GM12801 (cell line): ENCODE measurements at regions not wholly inside any gene's neighbourhood (a gene's known extent, or its start where the extent isn't known, plus 50 kb on each side); places are given as distances from the start of the nearest gene placed in this dataset.

ENCODE experiments used
- TF ChIP-seq, protein P1 (sequence below): IDR thresholded peaks from one replicate; pipeline ENCODE4 v1.5.1; 2011; ENCODE audit warnings: control low read depth; ENCODE audit not compliant: insufficient read length; ENCODE audit errors: extremely low read depth

DNA sequence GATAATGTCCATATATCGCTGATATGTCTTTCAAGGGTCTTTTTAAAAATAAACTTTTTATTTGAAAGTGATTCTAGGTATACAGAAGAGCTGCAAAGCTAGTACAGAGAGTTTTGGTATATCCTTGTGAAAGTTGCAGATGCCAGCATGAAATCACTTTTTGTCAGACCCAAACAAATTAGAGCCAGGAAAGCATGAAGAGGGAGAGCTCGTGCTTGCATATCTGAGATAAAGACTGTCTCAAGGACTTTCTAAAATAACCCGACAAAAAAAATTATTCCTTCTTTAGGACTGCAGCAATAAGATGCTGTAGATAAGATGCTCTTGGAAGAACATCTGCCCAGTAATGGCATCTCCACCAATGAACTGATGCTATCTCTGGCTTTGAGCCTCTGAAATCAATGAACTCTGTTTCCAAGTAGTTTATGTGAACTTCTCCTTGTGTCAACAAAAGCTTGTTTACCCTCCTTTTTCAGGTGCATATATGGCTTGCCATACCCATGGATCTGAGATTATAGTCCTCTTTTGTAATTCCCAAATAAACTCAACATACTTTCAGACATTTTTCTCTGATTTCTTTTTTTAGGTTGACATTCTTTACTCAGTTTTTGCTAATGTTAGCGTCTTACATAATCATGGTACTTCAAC is 774.6 kb upstream of the FAM98A start:
- TF ChIP-seq, protein P1, sequence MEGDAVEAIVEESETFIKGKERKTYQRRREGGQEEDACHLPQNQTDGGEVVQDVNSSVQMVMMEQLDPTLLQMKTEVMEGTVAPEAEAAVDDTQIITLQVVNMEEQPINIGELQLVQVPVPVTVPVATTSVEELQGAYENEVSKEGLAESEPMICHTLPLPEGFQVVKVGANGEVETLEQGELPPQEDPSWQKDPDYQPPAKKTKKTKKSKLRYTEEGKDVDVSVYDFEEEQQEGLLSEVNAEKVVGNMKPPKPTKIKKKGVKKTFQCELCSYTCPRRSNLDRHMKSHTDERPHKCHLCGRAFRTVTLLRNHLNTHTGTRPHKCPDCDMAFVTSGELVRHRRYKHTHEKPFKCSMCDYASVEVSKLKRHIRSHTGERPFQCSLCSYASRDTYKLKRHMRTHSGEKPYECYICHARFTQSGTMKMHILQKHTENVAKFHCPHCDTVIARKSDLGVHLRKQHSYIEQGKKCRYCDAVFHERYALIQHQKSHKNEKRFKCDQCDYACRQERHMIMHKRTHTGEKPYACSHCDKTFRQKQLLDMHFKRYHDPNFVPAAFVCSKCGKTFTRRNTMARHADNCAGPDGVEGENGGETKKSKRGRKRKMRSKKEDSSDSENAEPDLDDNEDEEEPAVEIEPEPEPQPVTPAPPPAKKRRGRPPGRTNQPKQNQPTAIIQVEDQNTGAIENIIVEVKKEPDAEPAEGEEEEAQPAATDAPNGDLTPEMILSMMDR, result no peak

DNA sequence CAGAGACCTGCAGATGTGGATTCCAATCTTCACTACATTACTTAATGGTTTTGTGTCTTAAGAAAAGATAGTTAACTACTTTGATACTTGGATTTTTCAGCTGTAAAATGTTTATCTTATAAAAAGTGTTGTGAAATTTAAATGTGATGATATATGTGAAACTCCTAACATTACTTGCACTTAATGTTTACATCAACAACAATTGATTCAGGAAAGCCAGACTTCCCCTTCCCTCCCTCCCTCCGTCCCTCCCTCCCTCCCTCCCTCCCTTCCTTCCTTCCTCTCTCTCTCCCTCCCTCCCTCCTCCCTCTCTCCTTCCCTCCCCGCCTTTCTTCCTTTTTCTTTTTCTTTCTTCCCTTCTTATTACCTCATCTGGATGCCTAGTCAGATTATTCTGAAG is 773.9 kb upstream of the FAM98A start:
- TF ChIP-seq, protein P1, result no peak

DNA sequence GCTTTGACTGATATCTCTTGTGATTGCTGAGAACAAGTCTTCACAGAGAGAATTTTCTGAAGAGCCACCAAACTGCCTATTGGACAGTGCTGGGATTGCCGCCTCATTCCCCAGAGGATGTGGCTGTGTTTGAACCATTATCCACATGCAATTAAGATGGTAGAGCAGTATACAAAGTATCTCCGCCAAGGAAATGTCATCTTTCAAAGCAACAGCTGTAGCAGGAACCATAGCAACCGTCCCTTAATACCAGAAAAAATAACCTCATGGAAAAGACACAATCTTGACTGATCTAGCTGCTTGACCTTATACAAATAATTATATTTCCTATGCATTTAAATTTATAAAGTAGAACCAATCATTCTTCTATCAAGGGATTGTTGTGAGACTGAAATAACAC is 772.6 kb upstream of the FAM98A start:
- TF ChIP-seq, protein P1, result no peak

DNA sequence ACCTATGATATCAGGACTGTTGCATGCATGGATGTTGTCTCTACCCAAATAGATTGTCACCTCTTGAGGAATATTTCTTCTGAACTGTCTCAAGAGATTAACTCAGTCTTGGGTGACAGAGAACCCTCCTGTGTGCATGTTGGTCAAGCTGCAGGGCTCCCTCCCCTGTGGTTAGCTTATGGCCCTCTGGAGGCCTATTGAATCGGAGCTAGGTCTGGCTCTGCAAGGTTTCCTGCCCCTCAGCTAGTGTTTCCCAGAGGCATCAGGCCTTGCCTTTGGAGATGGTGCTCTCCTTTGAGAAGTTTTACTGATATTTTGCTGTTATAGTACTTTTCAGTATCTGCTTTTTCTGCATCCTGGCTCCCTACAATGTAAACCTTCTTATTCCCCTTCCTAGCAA is 769.2 kb upstream of the FAM98A start:
- TF ChIP-seq, protein P1, result no peak

DNA sequence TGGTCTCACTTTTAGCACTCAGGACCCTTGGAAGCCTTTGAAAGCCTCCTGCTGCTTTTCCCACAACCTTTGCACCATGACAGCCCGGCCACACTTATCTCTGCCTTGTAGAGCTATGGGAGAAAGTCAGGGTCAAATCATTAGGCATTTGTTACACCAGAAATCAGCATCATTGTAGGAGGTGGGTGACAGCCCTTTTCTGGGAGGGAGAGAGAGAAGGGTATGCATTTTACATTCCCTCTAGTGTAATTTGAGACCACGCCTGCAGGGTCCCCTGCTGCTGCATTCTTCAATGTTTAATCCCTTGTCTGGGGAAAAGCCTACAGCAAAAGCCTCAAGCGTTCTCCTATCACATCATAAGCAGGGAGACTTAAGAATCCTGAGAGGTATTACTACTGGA is 766.8 kb upstream of the FAM98A start:
- TF ChIP-seq, protein P1, result no peak

- TF ChIP-seq, protein P1, result no peak
These were observed 766.4 kb upstream of the FAM98A start for GRCh38 chr2:34365512-34365911.

GRCh38 chr2:34353509-34354113 is 754.5 kb upstream of the FAM98A start:
- TF ChIP-seq, protein P1, result no peak
